OCI-LY1 (cell line): ENCODE measurements at regions not wholly inside any gene's neighbourhood (a gene's known extent, or its start where the extent isn't known, plus 50 kb on each side); places are given as distances from the start of the nearest gene placed in this dataset.

Experiments used
- H2AFZ ChIP-seq: fragments of 200-600 bp; sonication (generic), shearing (Covaris generic); 2 replicates; pipeline ENCODE4 v1.6.0; 2014; ENCODE audit warnings: antibody characterized with exemption, mild to moderate bottlenecking, low read length
- H3F3A ChIP-seq: fragments of 200-600 bp; sonication (generic), shearing (Covaris generic); 2 replicates; pipeline ENCODE4 v1.6.0; 2014; ENCODE audit warnings: mild to moderate bottlenecking, antibody characterized with exemption, low read length, moderate library complexity; ENCODE audit not compliant: insufficient read depth
- H3K27ac ChIP-seq: fragments of 200-600 bp; sonication (generic); 2 replicates; pipeline ENCODE4 v1.5.1; 2014; ENCODE audit warnings: low read length, mixed run types, mild to moderate bottlenecking, low read depth; ENCODE audit not compliant: poor library complexity, severe bottlenecking
- H3K27me3 ChIP-seq: fragments of 200-600 bp; sonication (generic); 2 replicates; pipeline ENCODE4 v1.6.0; 2014; ENCODE audit warnings: antibody characterized with exemption, mild to moderate bottlenecking, low read length, moderate library complexity; ENCODE audit not compliant: insufficient read depth
- H3K36me3 ChIP-seq: fragments of 200-600 bp; sonication (generic); 2 replicates; pipeline ENCODE4 v1.6.1; 2014; ENCODE audit warnings: mild to moderate bottlenecking, antibody characterized with exemption, low read length, moderate library complexity, mixed read lengths; ENCODE audit not compliant: insufficient read depth
- H3K4me1 ChIP-seq: fragments of 200-600 bp; sonication (generic); 2 replicates; pipeline ENCODE4 v1.5.1; 2014; ENCODE audit warnings: mild to moderate bottlenecking, low read length, moderate library complexity; ENCODE audit not compliant: insufficient read depth, severe bottlenecking
- H3K4me2 ChIP-seq: fragments of 200-600 bp; sonication (generic), shearing (Covaris generic); 2 replicates; pipeline ENCODE4 v1.6.1; 2014; ENCODE audit warnings: low read length
- H3K4me3 ChIP-seq: fragments of 200-600 bp; sonication (generic); 2 replicates; pipeline ENCODE4 v1.5.1; 2014; ENCODE audit warnings: low read length, low read depth, mild to moderate bottlenecking, mixed read lengths; ENCODE audit not compliant: poor library complexity, severe bottlenecking
- H3K79me2 ChIP-seq: fragments of 200-600 bp; shearing (Covaris generic); 2 replicates; pipeline ENCODE4 v1.6.1; 2016; ENCODE audit warnings: mixed run types, low read length, mixed read lengths; ENCODE audit not compliant: insufficient read depth
- H3K9ac ChIP-seq: fragments of 200-600 bp; sonication (generic), shearing (Covaris generic); 2 replicates; pipeline ENCODE4 v1.6.1; 2014; ENCODE audit warnings: mild to moderate bottlenecking, low read length, mixed read lengths
- H3K9me2 ChIP-seq: fragments of 200-600 bp; sonication (generic), shearing (Covaris generic); 2 replicates; pipeline ENCODE4 v1.6.1; 2014; ENCODE audit warnings: low read depth, mild to moderate bottlenecking, low read length, mixed read lengths
- H3K9me3 ChIP-seq: fragments of 200-600 bp; shearing (Covaris generic); 2 replicates; pipeline ENCODE4 v1.6.1; 2014; ENCODE audit warnings: low read length, mixed read lengths
- H4K20me1 ChIP-seq: fragments of 200-600 bp; sonication (generic), shearing (Covaris generic); 2 replicates; pipeline ENCODE4 v1.6.0; 2016; ENCODE audit warnings: mild to moderate bottlenecking, low read length; ENCODE audit not compliant: insufficient read depth
- EZH2 ChIP-seq: fragments of 200-600 bp; sonication (generic), shearing (Covaris generic); IDR thresholded peaks from 2 replicates; pipeline ENCODE4 v1.8.0; 2017; ENCODE audit warnings: borderline replicate concordance, mixed run types, mild to moderate bottlenecking, antibody characterized with exemption, low read length, moderate library complexity, mixed read lengths
- TF ChIP-seq, protein P1 (sequence below): fragments of 200-600 bp; sonication (generic), shearing (Covaris generic); IDR thresholded peaks from 2 replicates; pipeline ENCODE4 v1.5.1; 2017; ENCODE audit warnings: mild to moderate bottlenecking, antibody characterized with exemption, low read length, moderate library complexity, mixed read lengths

DNA sequence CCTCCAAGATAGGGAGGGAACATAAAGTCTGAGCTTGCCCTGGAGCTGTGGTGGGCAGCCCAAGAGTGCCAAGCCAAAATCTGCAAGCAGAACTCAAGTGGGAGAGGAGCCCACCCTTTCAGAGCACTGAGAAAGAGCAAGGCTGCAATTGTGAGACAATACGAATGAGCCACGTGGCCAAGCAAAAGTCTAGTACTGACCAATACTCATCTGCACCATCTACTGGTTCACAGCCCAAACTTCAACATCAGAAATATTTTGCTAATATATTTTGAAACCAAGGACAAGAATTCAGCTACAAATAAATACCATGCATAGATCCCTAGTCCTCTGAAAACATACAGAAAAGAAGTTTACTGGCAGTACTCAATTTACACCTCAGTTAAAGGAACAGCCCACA lies 696.2 kb upstream of the COX7C start:
- H2AFZ ChIP-seq, result no peak overlapping the region
- no peak overlapping the region for H3K4me2 ChIP-seq
- H3K4me3 ChIP-seq, result no peak overlapping the region
- no peaks in the 10 kb centered on the region for H3F3A ChIP-seq
- no peaks in the 10 kb centered on the region for H3K9me2 ChIP-seq
- TF ChIP-seq, protein P1, sequence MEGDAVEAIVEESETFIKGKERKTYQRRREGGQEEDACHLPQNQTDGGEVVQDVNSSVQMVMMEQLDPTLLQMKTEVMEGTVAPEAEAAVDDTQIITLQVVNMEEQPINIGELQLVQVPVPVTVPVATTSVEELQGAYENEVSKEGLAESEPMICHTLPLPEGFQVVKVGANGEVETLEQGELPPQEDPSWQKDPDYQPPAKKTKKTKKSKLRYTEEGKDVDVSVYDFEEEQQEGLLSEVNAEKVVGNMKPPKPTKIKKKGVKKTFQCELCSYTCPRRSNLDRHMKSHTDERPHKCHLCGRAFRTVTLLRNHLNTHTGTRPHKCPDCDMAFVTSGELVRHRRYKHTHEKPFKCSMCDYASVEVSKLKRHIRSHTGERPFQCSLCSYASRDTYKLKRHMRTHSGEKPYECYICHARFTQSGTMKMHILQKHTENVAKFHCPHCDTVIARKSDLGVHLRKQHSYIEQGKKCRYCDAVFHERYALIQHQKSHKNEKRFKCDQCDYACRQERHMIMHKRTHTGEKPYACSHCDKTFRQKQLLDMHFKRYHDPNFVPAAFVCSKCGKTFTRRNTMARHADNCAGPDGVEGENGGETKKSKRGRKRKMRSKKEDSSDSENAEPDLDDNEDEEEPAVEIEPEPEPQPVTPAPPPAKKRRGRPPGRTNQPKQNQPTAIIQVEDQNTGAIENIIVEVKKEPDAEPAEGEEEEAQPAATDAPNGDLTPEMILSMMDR, result peak; percentile 22; the same call in 1 of the 2 replicates
- no peak for TF ChIP-seq EZH2
- H4K20me1 ChIP-seq, result no peaks in the 10 kb centered on the region
- H3K79me2 ChIP-seq, result no peaks in the 10 kb centered on the region
- H3K27ac ChIP-seq, result no peak overlapping the region
- no peaks in the 10 kb centered on the region for H3K4me1 ChIP-seq
- H3K36me3 ChIP-seq, result no peaks in the 10 kb centered on the region
- no peaks in the 10 kb centered on the region for H3K9me3 ChIP-seq
- no peaks in the 10 kb centered on the region for H3K27me3 ChIP-seq
- H3K9ac ChIP-seq, result no peak overlapping the region

DNA sequence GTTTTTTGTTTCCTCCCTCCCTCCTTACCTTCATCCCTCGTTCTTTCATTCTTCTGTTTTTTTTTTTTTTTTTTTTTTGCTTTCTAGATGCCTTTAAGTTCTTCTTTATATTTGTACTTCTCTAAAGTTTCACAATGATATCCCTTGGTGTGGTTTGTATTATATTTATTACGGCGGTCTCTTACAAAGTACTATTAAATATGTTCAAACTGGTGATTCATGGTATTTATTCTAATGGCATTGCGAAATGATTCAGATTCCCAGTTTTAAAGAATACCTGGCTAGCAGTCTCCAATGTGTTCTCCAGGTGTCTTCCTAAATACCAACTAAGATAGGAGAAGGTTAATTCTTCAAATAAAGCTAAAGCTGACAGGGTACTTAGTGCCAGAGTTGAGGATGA lies 690.1 kb upstream of the COX7C start:
- no peaks in the 10 kb centered on the region for H3K36me3 ChIP-seq
- H3F3A ChIP-seq, result no peaks in the 10 kb centered on the region
- TF ChIP-seq, protein P1, result no peak
- no peak for TF ChIP-seq EZH2
- H3K27ac ChIP-seq, result no peak overlapping the region
- H3K4me1 ChIP-seq, result no peaks in the 10 kb centered on the region
- H3K4me2 ChIP-seq, result no peak overlapping the region
- no peaks in the 10 kb centered on the region for H3K79me2 ChIP-seq
- no peak overlapping the region for H2AFZ ChIP-seq
- no peaks in the 10 kb centered on the region for H3K9me2 ChIP-seq
- H3K27me3 ChIP-seq, result no peaks in the 10 kb centered on the region
- H3K9ac ChIP-seq, result no peak overlapping the region
- H3K4me3 ChIP-seq, result no peak overlapping the region
- H3K9me3 ChIP-seq, result no peaks in the 10 kb centered on the region
- no peaks in the 10 kb centered on the region for H4K20me1 ChIP-seq

DNA sequence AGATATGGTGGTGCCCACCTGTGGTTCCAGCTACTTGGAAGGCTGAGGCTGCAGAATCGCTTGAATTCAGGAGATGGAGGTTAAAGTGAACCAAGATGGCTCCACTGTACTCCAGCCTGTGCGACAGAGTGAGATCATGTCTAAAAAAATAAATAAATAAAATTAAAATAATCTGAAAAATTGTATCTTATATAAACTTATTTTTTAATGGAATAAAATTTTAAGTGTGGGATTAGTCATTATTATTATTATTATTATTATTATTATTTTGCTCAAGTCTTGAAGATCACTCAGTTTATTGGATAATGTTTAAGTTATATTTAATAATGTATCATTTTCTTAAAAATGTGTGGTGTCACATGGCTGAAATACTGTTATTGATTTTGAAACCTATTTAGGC lies 688.0 kb upstream of the COX7C start:
- Histone ChIP-seq H3K27me3 (no peaks in the 10 kb centered on the region), H3K9ac (no peak overlapping the region), H3K9me2 (no peaks in the 10 kb centered on the region), H2AFZ (no peak overlapping the region), H4K20me1 (no peaks in the 10 kb centered on the region), H3K9me3 (no peaks in the 10 kb centered on the region), H3K4me1 (no peaks in the 10 kb centered on the region), H3K36me3 (no peaks in the 10 kb centered on the region), H3K4me3 (no peak overlapping the region), H3K79me2 (no peaks in the 10 kb centered on the region), H3F3A (no peaks in the 10 kb centered on the region), H3K4me2 (no peak overlapping the region), H3K27ac (no peak overlapping the region)
- TF ChIP-seq, protein P1, result no peak
- TF ChIP-seq EZH2, result no peak
